Keratinocyte (primary cell): ENCODE measurements at regions not wholly inside any gene's neighbourhood (a gene's known extent, or its start where the extent isn't known, plus 50 kb on each side); places are given as distances from the start of the nearest gene placed in this dataset.

ENCODE experiments used
- CTCF ChIP-seq, 3 experiments: IDR thresholded peaks in 1 of 3; conservative IDR thresholded peaks in 1 of 3; optimal IDR thresholded peaks in 1 of 3; 2 replicates in 2 of 3; 3 replicates in 1 of 3; pipeline versions ENCODE3 to v1.5.1; 2011; ENCODE audit warnings: low read length in 3 of 3, mild to moderate bottlenecking in 3 of 3, moderate library complexity in 2 of 3, control low read depth in 1 of 3, inconsistent platforms in 1 of 3; ENCODE audit not compliant: insufficient read depth in 2 of 3; ENCODE audit errors: extremely low read depth in 1 of 3
- EZH2 ChIP-seq: IDR thresholded peaks from one replicate; pipeline ENCODE4 v1.6.1; 2012; ENCODE audit warnings: inconsistent platforms, mild to moderate bottlenecking, low read length, moderate library complexity

GRCh38 chr6:14645841-14646240 lies 528.3 kb downstream of the CD83 start:
- TF ChIP-seq CTCF (optimal IDR thresholded peaks at IDR 0.05 in 1 of 3, IDR thresholded peaks at IDR 0.05 in 1 of 3, conservative IDR thresholded peaks at IDR 0.05 in 1 of 3; ENCODE audit: extremely low read depth in 1 of 3, insufficient read depth in 2 of 3, low read length in 3 of 3), result no peak
- TF ChIP-seq EZH2, result no peak
